SKM-1 (cell line): ENCODE measurements at regions not wholly inside any gene's neighbourhood (a gene's known extent, or its start where the extent isn't known, plus 50 kb on each side); places are given as distances from the start of the nearest gene placed in this dataset.

Experiments used
- DNase-seq: peaks from one replicate; lab custom pipeline; 2025; ENCODE audit not compliant: unreplicated experiment; lab: John Stamatoyannopoulos, UW

DNA sequence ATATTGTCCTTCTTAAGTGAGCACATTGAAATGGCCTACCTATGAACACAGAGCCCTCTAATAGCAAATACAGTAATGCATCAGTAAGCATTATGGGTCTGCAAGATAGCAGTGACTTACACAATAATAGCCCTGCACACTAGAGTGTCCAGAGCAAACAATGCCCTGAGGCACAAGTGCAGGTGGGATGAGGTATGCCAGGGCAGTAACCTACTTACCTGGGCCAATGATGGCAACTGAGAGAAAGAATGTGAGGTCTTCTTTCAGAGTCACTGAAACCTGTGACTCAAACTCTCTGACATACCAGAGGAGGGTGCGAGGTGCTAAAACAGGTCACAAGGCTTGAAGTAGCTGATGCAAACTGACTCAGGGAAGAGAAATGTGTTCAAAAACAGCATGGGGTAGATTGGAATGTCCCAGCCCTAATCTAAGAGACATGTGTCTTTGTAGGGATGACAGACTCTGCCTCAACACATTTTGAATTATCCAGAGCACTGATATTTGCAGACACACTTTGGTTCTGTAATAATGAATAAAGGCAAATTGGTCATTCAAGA, 168.5 kb upstream of the RUNX1 start:
- no peak for DNase-seq

DNA sequence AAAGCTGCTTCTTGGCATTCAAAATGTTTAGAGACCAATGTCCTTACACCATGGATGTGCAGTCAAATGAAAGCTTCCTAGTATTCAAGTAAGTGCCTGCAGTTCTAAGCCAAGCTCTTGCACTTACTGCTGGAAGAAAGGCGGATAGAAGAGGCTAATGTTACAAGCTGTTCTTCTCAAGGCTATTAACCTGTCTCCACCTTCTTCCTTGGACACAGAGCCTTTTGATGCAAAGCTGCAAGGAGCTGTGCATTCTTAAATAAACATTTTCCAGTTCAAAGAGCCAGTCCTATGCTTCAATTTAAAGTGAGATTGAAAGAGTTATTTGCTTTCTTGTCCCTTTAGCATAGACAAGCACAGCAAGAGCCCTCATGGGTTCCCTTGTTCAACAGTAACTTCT, 167.9 kb upstream of the RUNX1 start:
- DNase-seq = no peak

DNA sequence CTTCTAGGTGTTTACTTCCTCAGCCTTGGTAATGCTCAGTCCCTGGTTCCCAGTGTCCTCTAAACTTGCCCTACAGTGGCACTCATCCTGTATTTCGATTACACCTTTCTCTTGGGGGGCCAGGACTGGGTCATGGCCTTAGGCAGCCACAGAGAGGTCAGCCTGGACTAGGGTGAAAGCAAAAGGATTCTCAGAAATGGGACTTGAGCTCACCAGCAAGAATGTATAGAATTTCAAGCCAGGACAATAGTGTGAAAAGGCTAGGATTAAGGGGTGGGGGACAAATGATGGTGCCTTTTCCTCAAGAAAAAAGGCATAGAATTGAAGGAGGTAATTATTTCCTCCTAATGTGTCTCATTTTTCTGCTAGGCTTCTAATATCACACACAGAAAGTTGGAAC, 166.8 kb upstream of the RUNX1 start:
- no peak for DNase-seq

DNA sequence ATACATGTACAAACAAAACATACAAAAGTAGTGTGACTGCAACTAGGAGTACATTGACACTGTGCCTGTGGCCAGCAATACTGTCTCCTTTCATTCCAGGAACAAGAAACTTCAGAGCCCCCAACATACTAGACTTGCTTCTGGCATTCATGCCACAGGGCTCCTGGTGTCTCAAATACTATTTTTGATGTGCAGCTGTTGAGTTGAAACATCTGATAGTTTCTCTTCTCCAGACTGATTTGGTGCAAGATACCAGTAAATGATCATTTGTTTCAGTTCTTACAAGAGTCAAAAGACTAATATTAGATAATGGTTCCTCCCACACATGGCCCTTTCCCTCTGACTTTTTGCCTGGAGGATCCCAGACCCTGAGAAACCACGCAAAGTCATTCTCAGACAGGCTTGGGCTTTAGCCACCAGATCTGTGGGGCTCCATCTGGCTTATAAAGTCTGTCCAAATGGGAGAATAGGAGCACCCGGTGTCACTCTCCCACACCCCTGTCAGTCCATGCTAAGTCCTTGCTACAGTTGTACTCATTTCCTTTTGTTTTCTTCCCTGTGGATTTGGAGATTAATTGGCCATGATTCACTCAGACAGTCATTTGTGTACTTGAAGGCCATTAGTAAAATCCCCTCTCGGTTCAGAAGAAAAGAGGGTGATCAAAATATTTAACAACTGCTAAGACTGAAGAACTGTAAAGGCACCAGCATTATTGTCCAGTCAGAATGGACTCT, 163.5 kb upstream of the RUNX1 start:
- no peak for DNase-seq

DNA sequence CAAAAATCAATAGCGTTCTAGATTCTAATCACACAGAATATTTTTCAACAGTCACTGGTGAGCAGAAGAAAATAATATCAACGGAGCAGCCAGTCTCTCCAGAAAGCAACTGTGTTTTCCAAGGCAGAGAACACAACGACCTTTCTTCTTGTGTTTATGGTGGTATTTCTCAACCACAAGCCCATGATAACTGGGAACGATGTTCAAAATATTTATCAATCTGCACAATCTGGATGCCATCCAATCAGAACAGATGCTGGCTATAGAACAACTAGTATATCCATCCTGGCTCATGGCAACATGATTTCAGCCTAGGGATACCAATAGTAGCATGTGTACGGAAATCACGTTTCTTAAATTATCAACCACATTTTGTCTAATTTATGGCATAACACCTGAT, 162.7 kb upstream of the RUNX1 start:
- no peak for DNase-seq

DNA sequence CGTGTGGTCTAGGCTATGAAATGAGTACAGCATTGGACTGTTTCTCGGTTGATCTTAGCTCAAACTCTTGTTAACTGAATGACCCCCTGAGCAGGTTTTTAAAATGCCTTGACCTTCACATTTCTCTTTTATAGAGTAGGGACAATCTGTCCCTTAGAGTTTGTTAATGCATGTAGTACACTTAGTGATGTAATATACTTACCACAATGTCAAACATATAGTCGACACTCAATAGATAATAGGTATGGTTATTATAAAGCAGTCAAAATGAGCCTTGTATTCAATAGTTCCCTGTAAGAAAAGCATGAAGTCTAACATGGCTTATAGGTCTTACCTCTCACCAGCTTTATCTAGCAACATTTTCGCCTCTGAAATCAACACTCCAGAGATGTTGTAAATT, 161.0 kb upstream of the RUNX1 start:
- no peak for DNase-seq

DNA sequence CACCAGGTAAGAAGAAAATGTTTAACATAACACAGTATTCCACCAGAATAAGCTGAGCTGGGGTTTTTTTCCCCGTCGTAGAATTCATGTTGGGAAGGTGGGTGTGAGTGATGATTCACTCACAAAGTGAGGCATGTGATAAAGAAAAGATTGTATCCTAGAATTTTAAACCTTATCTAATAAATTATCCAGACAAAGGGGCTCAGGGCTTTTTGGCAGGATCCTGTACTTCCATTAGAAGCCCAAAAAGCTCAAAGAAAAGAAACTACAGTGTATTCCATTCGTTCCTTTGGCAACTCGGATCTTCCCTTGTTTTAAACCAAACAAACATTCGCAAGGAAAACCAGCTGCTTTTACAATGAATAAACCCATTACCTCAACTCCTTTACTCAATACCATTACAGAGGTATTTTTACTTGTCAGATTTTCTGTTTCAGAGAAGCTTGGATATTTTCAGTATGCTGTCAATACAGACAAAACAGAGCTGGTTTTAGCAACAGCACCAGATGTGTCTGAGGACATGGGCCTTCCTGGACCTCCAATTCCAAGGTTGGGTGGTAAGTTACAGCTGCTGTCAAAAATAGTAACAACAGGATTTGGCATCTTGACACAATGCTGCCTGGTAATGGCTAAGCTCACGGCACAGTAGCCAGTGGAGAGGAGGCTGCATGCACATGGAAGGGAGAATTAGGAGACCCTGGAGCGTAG, 159.9 kb upstream of the RUNX1 start:
- no peak for DNase-seq

DNA sequence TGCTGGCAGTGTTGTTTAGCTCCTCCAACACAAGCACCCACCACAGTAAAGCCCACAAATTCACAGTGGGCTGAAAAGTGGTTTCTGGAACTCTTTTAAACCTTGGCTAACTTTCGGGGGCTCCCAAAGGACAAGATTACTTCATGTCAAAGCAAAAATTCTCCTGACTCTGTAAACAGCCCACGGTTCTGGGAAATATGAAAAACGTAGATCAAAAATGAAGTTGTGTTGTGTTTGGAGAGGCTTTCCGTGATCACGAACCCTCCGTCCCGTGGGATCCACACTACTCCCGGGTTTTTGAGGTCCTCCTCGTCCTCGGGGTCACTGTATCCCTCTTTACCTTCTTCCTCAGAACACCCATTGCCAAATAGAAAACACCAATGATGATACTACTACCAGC, 159.0 kb upstream of the RUNX1 start:
- no peak for DNase-seq

DNA sequence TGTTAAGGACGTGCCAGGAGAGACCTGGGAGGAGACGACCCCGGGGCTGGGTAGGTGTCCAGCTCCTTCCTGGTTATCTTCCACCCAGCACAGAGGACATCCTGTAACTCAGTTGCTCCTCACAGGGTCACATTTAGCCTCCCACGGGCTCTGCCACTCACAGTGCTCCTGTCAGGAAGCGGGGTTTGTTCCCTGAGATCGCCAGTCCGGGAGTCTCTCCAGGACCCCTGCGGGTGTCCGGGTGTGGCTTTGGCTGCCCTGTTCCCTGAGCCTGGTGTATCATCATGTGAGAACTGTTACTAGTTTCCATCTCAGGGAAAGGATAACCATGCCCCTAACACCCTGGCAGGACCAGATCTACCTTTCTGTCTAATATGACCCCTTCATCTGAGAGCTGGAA, 158.2 kb upstream of the RUNX1 start:
- DNase-seq = no peak

DNA sequence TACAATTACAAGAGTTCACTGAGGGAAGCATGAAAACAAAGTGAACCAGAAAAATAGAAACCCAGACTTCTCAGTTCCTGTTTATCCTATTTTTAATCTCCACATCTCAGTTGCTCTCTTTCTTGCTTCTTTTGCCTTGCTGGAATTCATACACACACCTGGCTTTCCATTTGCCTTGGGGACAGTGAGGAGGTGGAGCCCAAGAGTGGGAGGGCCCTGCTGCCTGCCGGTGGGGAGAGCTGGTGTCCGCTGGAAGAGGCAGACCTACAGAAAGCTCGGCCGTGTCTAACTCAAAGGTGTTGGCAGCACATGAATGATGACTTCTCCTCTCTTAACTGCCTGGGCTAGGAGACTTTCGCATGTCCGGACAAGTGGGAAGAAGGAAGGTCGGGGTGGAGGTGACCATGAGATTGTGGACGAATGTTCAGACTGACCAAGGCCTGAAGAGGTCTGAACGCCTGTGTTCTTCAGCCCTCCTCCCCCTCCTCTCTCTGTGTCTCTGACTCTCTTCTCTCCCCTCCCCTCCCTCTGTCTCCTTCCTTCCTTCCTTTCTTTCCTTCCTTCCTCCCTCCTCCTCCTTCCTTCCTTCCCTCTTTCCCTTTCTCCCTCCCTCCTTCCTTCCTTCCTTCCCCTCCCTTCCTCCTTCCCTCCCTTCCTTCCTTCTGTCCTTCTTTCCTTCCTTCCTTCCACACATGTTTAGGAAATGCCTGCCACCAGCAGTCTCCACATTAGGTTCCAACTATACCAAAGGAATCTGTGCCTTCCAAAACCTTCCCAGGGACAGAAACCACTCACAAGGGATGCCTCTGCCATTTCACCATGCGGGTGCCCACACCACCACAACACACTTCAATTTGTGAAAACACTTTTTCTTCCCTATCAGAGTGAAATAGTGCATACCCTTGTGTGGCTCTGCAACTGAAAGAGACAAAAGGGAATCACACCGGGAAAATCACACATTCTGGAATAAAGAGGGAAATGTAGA, 157.3 kb upstream of the RUNX1 start:
- no peak for DNase-seq

DNA sequence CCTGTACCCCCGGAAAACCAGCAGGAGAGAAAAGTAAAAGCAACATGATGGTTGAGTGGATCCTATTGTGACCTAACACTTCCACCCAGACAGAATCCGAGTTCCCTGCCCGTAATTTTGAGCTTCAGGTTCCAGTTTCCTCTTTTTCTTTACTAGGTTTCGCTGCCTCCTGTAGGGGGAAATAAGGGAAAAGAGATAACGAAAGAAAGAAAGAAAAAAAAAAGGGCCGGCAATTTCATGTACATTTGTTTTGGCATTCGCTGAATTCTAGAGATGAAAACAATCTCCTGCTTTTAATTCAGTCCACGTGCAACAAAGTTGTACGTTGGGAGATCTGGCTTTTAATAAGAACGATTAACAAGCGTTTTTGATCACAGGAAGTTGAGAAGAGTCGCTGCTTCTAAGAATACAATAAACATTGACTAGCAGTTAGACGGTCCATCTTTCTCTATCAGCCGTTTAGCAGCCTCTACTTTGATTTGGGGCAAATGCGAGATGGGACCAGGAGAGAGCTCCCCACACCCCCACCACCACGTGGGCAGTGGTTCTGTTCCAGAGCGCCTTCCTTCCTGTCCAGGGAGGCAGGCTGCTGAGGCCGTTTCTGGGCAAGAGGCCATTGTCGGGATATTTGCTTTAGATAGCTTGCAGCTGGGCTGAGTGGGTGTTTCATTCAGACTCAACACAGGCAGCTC, 155.9 kb upstream of the RUNX1 start:
- peak; percentile 82 for DNase-seq

DNA sequence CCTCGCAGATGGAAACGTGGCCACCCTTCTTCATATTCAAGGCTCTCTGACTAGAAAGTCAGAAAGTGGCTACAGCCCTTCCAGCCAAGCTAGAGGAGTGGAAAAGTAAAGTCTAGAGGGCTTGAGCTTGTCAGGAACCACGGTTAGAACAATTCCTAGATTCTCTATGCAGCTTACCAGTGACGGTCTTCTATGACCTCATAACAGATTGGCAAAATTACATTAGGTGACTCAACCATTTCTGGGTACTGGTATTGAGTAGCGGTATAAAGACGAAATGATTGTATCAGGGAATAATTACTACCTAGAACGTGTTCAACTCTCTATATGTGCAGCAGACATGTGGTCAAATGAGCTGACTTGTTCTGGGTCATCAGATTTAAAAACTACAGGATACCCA, 155.0 kb upstream of the RUNX1 start:
- DNase-seq = no peak

DNA sequence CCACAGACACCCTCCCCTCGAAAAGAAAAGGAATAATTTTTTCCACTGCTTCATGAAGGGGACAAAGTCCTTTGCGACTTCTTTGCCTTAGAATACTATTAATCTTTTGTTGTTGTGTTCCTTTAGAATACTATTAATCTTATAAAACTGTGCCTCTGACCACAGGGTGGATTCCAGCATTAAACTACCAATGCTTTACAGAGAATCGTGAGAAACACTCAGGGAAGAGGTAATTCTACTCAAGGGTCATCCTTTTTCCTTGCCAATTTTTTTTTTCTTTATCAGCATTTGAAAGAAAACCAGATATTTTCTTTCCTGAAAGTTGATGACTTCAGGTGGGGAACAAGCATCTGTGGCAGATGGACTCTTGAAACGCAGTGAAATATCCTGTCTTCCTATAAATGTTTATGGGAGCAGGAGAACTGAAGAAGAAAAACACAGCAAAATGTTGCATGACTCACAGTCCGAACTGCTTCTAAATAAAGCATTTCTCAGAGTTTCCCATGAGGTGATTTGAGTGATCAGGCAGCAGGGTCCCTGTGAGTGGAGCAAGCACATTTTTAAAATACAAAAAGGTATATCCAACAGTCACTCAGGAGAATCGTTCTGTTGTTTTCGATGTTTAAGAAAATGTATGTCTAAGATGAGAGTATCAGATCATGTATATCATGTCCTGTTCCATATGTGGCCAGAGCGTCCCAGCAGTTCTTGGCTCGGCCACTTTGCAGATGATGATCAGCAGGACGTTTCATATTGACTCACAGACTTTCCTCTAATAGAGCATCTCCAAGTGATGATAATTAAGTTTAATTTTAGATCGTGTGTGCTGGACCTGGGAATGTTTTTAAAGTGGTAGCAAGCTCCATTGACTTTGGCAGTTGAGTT, 154.2 kb upstream of the RUNX1 start:
- no peak for DNase-seq

DNA sequence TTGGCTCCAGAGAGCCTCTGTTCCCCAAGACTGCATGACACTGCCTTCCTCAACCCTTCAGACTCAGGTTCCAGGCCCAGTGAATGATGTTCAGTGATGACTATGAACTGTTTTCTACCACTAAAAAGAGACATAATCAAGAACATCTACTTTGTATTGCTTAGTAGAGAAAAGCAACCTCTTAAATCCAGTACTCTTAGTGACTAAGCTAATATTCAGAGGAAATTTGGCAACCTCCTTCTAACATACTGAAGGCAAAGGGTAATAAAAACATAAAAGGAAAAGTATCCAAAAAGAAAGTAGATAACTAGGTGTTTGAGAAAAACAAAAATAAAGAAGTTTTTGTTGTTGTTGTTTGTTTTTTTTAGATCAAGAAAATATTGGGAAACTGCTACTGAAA, 153.3 kb upstream of the RUNX1 start:
- DNase-seq = no peak

DNA sequence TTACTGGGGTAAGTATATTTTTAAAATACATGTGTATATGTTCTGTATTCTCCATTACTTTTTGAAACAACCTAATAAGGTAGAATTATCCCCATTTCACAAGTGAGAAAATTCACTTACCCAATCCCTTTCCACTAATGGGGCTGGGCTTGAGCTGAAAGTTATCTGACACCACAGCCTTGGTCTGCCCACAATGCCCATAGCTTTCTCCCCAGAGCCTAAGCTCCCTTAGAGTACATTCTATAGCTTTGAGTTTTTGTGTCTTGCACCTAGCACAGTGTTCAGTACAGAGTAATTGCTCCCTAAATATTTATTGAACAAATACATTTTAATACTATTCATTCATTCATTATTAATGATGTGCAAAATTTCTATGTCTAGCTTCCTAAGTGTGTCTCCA, 152.7 kb upstream of the RUNX1 start:
- no peak for DNase-seq

DNA sequence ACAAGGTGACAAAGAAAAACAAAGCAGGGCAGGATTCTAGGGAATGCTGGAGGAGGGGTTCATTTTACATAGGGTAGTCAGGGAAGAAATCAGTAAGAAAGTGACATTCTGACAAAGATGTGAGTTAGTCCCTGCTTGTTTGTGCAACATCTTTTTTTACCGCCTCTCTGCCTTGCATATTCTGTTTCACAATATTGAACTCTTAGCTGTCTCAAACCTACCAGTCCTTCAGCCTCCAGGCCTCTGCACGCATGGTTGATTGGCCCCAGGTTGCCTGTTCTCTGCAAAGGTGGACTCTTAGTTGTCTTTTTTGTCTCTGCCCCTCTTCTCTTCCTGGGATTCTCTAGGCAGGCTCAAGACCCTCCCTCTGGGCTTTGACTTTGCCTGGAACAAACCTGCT, 152.2 kb upstream of the RUNX1 start:
- no peak for DNase-seq

DNA sequence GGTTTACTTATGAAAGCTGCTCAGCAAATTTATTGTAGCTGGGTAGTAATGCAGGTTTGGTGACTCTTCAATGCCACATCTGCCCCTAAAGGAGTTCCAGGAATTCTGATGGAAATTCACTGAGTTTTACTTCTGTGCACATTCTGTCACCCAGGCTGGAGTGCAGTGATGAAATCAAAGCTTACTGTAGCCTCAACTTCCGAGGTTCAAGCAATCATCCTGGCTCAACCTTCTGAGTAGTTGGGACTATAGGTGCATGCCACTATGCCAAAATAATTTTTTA, 150.6 kb upstream of the RUNX1 start:
- DNase-seq = no peak

DNA sequence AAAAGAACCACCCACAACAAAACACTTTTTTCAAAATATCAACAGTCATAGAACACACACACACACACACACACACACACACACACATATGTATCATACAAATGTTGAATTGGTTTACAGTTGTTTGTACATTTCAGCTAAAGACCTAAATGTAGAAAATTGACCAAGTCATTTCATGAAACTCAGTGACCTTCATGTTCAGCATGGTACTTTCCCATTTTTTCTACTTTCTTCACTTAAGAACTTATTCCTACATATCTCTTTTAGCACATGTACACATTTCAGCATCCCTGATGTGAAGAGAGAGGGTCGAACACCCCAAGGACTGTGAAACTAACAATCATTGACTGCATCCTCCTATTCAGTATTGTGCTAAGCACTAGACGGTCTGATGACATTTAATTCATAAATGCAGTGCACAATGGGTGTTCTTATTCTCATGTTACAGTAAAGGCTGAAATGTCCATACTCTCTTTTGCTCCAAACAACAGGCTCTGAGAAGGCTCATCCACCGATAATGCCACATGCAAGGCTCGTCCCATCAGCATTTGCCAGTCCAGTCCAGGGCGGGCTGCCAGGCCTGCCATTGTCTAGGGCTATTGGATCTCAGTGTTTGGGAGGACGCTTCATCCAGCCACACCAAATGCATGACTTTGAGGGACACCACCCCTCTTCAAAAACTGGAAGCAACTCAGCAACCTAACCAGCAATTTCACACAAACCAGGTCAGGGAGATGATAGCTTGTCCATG, 150.1 kb upstream of the RUNX1 start:
- DNase-seq = no peak

DNA sequence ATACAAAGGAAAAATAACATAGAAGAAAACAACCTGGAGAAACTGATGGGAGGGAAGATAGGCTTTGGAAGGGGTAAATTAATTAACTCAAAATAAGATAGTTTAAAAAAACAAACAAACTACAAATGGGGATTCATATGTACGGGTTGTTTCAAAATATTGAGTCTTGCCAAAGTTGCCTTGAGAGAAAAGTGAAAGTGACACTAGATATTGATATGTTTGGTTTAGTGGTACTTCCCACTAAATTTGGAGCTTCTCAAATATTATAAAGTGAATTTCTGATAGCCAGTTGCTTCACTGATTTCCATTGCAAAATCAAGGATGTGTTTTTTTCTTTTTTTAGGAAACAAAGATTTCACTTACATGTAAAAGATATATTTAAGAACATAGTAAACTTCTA, 149.5 kb upstream of the RUNX1 start:
- DNase-seq = no peak
